ENCODE measurements at regions not wholly inside any gene's neighbourhood (a gene's known extent, or its start where the extent isn't known, plus 50 kb on each side); places are given as distances from the start of the nearest gene placed in this dataset.

DNA sequence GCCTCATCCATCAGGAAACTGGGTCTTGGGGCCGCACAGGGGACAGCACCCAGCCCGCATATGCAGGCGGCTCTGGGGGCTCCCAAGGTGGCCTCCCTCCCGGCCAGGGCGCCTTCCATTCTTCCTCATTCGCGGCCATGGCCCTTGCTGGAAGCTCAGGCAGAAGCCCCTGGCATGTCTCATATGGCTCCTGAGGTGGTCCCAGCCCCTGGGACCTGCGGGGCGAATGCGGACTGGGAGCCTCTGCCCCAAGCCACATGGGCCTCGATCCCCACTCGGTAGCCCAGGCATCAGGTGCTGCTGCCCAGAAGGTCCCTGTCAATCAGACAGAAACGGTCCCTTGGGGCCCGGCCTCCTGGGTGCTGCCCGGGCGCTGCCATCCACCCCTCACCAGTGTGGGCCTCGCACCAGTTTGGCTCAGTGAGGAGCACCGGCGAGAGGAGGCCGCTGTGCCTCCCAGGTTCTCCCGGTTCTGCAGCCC lies 301.6 kb downstream of the TEX29 start:
- Histone ChIP-seq H3K36me3 (no peaks in the 10 kb centered on the region), H3K4me3 (no peak overlapping the region), H3K27me3 (no peaks in the 10 kb centered on the region), H3K27ac (no peak overlapping the region), H3K9me3 (no peaks in the 10 kb centered on the region), H3K4me1 (peaks cover 0 to 11% of the 10 kb centered on the region in 2 donors)
- no peak for TF ChIP-seq CTCF (IDR thresholded peaks at IDR 0.05)
- DNase-seq (ENCODE audit: low spot score) = no peak

DNA sequence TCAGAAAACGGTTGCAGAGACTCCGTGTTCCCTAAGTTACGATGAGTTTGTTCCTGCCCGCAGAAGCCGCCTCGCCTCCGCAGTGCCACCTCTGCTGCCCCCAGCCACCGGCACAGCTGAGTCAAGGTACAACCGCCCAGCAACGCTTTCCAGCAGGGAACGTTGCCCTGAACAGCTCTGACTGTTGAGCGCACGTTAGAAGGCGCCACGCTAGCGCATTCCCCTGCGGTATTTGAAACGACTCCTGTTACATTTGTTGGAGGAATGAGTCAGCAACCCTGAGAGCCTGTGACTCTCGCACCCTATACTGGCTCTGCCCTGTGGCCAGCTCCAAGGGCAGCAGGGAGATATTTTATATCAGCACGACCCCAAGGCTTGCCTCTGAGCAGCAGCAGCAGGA lies 302.8 kb downstream of the TEX29 start:
- TF ChIP-seq CTCF (IDR thresholded peaks at IDR 0.05) = no peak
- Histone ChIP-seq H3K4me3 (no peak overlapping the region), H3K27ac (no peak overlapping the region), H3K4me1 (peaks cover 0 to 18% of the 10 kb centered on the region in 2 donors), H3K9me3 (no peaks in the 10 kb centered on the region), H3K27me3 (no peaks in the 10 kb centered on the region), H3K36me3 (no peaks in the 10 kb centered on the region)
- DNase-seq (ENCODE audit: low spot score) = no peak

DNA sequence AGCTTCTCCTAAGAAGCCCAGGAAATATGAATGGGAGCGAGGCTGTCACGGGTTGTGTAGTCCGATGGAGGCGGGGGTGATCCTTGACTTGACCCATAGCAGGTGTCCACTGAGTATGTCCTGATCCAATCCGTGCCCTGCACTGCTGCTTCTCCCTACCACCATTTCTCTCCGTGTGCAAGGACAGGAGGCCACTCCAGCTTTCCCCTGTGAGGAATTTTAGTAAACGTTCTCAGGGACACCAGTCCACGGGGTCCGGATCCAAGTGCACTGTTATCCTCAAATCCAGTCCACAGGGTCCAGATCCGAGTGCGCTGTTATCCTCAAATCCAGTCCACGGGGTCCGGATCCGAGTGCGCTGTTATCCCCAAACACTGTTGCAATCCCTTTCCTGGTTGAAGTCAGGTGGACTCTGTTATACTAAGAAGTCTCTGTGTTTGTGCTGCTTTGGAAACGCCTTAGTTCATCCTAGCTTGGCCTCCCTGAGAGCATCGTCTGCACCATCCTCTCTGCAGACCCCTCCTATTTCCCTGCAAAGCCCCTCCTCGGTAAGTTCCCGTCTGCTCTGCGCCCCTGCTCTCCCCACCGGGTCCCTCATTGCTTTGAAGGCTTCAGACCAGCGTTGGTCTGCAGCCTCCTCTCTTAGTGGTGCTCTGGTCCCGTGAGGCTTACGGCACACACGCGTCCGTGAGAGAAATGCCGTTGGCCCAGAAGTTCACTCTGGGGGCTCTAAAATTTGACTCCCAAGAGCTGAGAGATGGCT lies 303.5 kb downstream of the TEX29 start:
- TF ChIP-seq CTCF (IDR thresholded peaks at IDR 0.05) = no peak
- peak; percentile 32 for DNase-seq (ENCODE audit: low spot score)
- no peak overlapping the region for H3K4me3 ChIP-seq
- H3K27ac ChIP-seq = no peak overlapping the region
- H3K27me3 ChIP-seq = no peaks in the 10 kb centered on the region
- H3K4me1 ChIP-seq = peaks cover 0 to 18% of the 10 kb centered on the region in 2 donors
- no peaks in the 10 kb centered on the region for H3K9me3 ChIP-seq
- no peaks in the 10 kb centered on the region for H3K36me3 ChIP-seq

DNA sequence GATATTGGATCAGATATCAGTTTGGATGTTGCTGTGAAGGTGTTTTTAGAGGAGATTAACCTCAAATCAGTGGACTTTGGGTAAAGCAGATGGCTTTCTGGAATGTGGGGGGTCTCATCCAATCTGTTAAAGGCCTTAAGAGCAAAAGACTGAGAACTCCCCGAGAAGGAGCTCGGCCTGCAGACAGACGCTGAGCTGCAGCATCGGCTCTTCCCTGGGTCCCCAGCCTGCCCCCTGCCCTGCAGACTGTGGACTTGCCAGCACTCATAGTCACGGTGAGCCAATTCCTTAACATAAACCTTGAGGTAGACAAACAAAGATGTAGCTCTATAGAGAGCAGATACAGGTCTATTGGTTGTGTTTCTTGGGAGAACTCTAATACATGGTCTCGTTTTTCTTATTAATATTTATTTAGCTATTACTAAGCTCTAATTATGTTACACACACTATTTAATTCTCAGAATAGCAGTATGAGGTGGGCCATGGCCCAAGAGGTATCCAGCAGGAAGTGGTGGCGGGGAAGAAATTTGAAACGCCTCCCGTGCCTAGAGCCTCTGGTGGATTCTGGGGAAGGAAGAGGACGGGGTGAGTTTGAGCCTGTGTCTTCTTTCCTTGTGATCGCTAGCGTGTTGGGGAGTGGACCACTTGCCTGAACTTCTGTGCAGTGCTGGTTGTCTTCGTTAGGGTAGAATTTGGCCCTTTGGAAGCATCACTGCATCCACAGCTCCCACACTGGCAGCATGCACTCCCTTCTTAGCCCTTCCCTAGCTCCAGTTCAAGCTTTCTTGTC lies 305.3 kb downstream of the TEX29 start:
- no peaks in the 10 kb centered on the region for H3K9me3 ChIP-seq
- H3K27ac ChIP-seq = no peak overlapping the region
- no peaks in the 10 kb centered on the region for H3K36me3 ChIP-seq
- H3K4me3 ChIP-seq = no peak overlapping the region
- H3K27me3 ChIP-seq = no peaks in the 10 kb centered on the region
- H3K4me1 ChIP-seq = peaks cover 0 to 18% of the 10 kb centered on the region in 2 donors
- TF ChIP-seq CTCF (IDR thresholded peaks at IDR 0.05) = no peak
- DNase-seq (ENCODE audit: low spot score) = peak; percentile 40

- no peaks in the 10 kb centered on the region for H3K27me3 ChIP-seq
- DNase-seq (ENCODE audit: low spot score) = peak; percentile 57
- H3K36me3 ChIP-seq = no peaks in the 10 kb centered on the region
- no peak for TF ChIP-seq CTCF (IDR thresholded peaks at IDR 0.05)
- no peak overlapping the region for H3K27ac ChIP-seq
- no peak overlapping the region for H3K4me3 ChIP-seq
- H3K4me1 ChIP-seq = peaks cover 0 to 18% of the 10 kb centered on the region in 2 donors
- no peaks in the 10 kb centered on the region for H3K9me3 ChIP-seq
Observed at GRCh38 chr13:111626371-111627305, 306.2 kb downstream of the TEX29 start.
